Smooth muscle cell (in vitro differentiated cells): ENCODE measurements at regions not wholly inside any gene's neighbourhood (a gene's known extent, or its start where the extent isn't known, plus 50 kb on each side); places are given as distances from the start of the nearest gene placed in this dataset.

Experiments
- DNase-seq: peaks from one replicate; lab custom pipeline; 2025; ENCODE audit not compliant: unreplicated experiment; lab: John Stamatoyannopoulos, UW
- H2AFZ ChIP-seq: fragments of 200-600 bp; sonication (generic); 2 replicates; pipeline ENCODE4 v1.6.0; 2016; ENCODE audit warnings: antibody characterized with exemption, low read depth, mild to moderate bottlenecking
- H3F3A ChIP-seq: fragments of 200-600 bp; sonication (generic); 2 replicates; pipeline ENCODE4 v1.6.0; 2017; ENCODE audit warnings: antibody characterized with exemption, low read depth
- H3K27ac ChIP-seq: fragments of 200-600 bp; sonication (generic); 2 replicates; pipeline ENCODE4 v1.5.1; 2016; ENCODE audit warnings: low read depth, mild to moderate bottlenecking
- H3K27me3 ChIP-seq: fragments of 200-600 bp; sonication (generic); 2 replicates; pipeline ENCODE4 v1.6.1; 2016; ENCODE audit warnings: low read depth, mild to moderate bottlenecking
- H3K36me3 ChIP-seq: fragments of 200-600 bp; sonication (generic); 2 replicates; pipeline ENCODE4 v1.5.1; 2016; ENCODE audit warnings: low read depth
- H3K4me1 ChIP-seq: fragments of 200-600 bp; sonication (generic); 2 replicates; pipeline ENCODE4 v1.5.1; 2016; ENCODE audit warnings: low read depth
- H3K4me2 ChIP-seq: fragments of 200-600 bp; sonication (generic); 2 replicates; pipeline ENCODE4 v1.6.0; 2016; ENCODE audit warnings: mild to moderate bottlenecking
- H3K4me3 ChIP-seq: fragments of 200-600 bp; sonication (generic); 2 replicates; pipeline ENCODE4 v1.5.1; 2016; ENCODE audit warnings: mild to moderate bottlenecking
- H3K79me2 ChIP-seq: fragments of 200-600 bp; sonication (generic); 2 replicates; pipeline ENCODE4 v1.6.0; 2016; ENCODE audit warnings: low read depth, mild to moderate bottlenecking
- H3K9ac ChIP-seq: fragments of 200-600 bp; sonication (generic); 2 replicates; pipeline ENCODE4 v1.6.0; 2016; ENCODE audit warnings: low read depth
- H3K9me3 ChIP-seq: fragments of 200-600 bp; sonication (generic); replicated peaks from 2 replicates; pipeline ENCODE4 v1.5.1; 2016; ENCODE audit warnings: low read depth
- H4K20me1 ChIP-seq: fragments of 200-600 bp; sonication (generic); 2 replicates; pipeline ENCODE4 v1.6.0; 2016; ENCODE audit warnings: low read depth
- CTCF ChIP-seq: fragments of 200-600 bp; sonication (generic); IDR thresholded peaks from 2 replicates; pipeline ENCODE4 v1.5.1; 2017; ENCODE audit warnings: borderline replicate concordance, mild to moderate bottlenecking, antibody characterized with exemption; ENCODE audit not compliant: insufficient read depth, poor library complexity, severe bottlenecking
- WGBS: methylation state at CpG from one replicate; pipeline ENCODE4 v1.1.7; 2016; ENCODE audit warnings: low lambda C conversion rate; 5-methylcytosine and 5-hydroxymethylcytosine counted together

GRCh38 chr4:107283587-107284559 is 247.8 kb upstream of the DKK2 start:
- Histone ChIP-seq H3K4me2 (peak overlapping the region; percentile 86), H3F3A (peaks cover 23% of the 10 kb centered on the region), H3K27me3 (no peaks in the 10 kb centered on the region), H3K79me2 (peaks cover 27% of the 10 kb centered on the region), H2AFZ (no peak overlapping the region), H3K27ac (peak overlapping the region; percentile 81), H3K9me3 (no peaks in the 10 kb centered on the region), H3K36me3 (no peaks in the 10 kb centered on the region), H3K4me1 (peaks cover 25% of the 10 kb centered on the region), H3K4me3 (peak overlapping the region; percentile 40), H4K20me1 (no peaks in the 10 kb centered on the region), H3K9ac (peak overlapping the region; percentile 39)
- DNase-seq, result no peak
- 7% methylated on average over 4 of the region's 4 CpGs for WGBS
- TF ChIP-seq CTCF, result no peak

DNA sequence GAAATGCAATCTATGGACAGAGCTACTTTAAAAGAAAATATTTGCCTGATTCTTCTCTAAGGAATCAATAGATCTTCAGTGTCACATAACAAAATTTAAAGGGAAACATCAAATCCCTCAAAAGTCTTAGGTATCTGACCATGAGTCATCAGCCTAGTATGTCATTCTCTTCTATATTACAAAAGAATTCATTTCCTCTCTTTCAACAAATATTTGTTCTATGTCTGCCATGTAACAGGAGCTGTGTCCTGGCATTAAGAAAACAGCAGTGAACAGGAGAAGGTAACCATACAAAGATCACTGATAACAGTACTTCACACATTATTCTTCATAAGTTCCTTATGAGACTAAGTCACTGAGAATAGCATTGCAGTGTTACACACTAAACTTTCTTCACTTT is 243.6 kb upstream of the DKK2 start:
- H3F3A ChIP-seq, result peaks cover 41% of the 10 kb centered on the region
- no peaks in the 10 kb centered on the region for H4K20me1 ChIP-seq
- peaks cover 49% of the 10 kb centered on the region for H3K79me2 ChIP-seq
- peaks cover 56% of the 10 kb centered on the region for H3K4me1 ChIP-seq
- H3K27ac ChIP-seq, result peak overlapping the region; percentile 81
- peak overlapping the region; percentile 86 for H3K4me2 ChIP-seq
- no peaks in the 10 kb centered on the region for H3K9me3 ChIP-seq
- peak overlapping the region; percentile 26 for H3K9ac ChIP-seq
- peak overlapping the region; percentile 20 for H3K4me3 ChIP-seq
- H2AFZ ChIP-seq, result no peak overlapping the region
- TF ChIP-seq CTCF, result no peak
- no peak for DNase-seq
- no peaks in the 10 kb centered on the region for H3K36me3 ChIP-seq
- no peaks in the 10 kb centered on the region for H3K27me3 ChIP-seq

DNA sequence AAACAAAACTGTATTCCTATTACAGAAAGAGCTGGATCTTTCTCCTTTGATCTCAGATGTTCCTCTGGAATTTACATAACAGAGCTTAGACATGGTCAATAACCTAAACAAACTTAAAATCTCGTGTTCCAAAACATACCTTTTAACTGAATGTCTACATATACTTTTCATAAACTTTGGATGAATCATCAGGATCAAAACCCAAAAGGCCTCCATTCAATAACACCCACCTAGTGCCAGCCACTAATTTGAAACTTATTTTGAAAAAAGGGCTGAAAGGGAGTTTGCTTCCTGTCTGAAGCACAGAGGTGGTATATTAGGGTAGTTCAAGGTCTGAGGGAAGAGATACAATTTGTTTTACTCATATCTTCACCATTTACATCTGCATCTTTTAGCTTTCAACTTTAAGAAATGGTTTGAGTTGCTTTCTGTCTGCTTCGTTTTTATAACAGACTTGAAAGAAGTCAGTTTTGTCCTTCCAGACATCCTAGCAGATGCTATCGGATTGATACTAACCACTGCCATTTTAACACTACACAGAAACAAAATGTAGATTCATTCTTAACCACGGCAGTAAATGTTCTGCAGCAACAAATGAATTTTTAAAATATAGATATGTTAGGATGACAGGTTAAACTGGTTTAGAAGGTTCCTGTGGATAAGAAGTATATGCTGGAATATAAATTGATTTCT is 242.8 kb upstream of the DKK2 start:
- no peak overlapping the region for H2AFZ ChIP-seq
- H3K36me3 ChIP-seq, result no peaks in the 10 kb centered on the region
- peaks cover 35% of the 10 kb centered on the region for H3F3A ChIP-seq
- TF ChIP-seq CTCF, result no peak
- H3K4me3 ChIP-seq, result peak overlapping the region; percentile 20
- H3K4me1 ChIP-seq, result peaks cover 50% of the 10 kb centered on the region
- no peaks in the 10 kb centered on the region for H4K20me1 ChIP-seq
- no peaks in the 10 kb centered on the region for H3K9me3 ChIP-seq
- H3K27ac ChIP-seq, result peak overlapping the region; percentile 81
- no peak for DNase-seq
- peaks cover 57% of the 10 kb centered on the region for H3K79me2 ChIP-seq
- H3K27me3 ChIP-seq, result no peaks in the 10 kb centered on the region
- H3K9ac ChIP-seq, result peak overlapping the region; percentile 26
- WGBS, result 10% methylated on average over 4 of the region's 4 CpGs
- H3K4me2 ChIP-seq, result peak overlapping the region; percentile 86
